GM12864 (cell line): ENCODE measurements at regions not wholly inside any gene's neighbourhood (a gene's known extent, or its start where the extent isn't known, plus 50 kb on each side); places are given as distances from the start of the nearest gene placed in this dataset.

Experiments used
- DNase-seq: peaks from one replicate; pipeline ENCODE4 v3.0.0-alpha.2; 2011; ENCODE audit warnings: low read depth
- H3K4me3 ChIP-seq: 2 replicates; pipeline ENCODE4 v1.5.1; 2011; ENCODE audit warnings: mild to moderate bottlenecking, low read depth, low read length, control low read depth
- TF ChIP-seq, protein P1 (sequence below): IDR thresholded peaks from 2 replicates; pipeline ENCODE4 v1.5.1; 2011; ENCODE audit warnings: low read depth, mild to moderate bottlenecking, moderate library complexity, low read length, control low read depth, inconsistent platforms; ENCODE audit errors: missing control alignments

GRCh38 chr4:181948839-181949382 lies 294.3 kb upstream of the TENM3 start:
- TF ChIP-seq, protein P1, sequence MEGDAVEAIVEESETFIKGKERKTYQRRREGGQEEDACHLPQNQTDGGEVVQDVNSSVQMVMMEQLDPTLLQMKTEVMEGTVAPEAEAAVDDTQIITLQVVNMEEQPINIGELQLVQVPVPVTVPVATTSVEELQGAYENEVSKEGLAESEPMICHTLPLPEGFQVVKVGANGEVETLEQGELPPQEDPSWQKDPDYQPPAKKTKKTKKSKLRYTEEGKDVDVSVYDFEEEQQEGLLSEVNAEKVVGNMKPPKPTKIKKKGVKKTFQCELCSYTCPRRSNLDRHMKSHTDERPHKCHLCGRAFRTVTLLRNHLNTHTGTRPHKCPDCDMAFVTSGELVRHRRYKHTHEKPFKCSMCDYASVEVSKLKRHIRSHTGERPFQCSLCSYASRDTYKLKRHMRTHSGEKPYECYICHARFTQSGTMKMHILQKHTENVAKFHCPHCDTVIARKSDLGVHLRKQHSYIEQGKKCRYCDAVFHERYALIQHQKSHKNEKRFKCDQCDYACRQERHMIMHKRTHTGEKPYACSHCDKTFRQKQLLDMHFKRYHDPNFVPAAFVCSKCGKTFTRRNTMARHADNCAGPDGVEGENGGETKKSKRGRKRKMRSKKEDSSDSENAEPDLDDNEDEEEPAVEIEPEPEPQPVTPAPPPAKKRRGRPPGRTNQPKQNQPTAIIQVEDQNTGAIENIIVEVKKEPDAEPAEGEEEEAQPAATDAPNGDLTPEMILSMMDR = no peak
- H3K4me3 ChIP-seq = no peak overlapping the region
- no peak for DNase-seq

DNA sequence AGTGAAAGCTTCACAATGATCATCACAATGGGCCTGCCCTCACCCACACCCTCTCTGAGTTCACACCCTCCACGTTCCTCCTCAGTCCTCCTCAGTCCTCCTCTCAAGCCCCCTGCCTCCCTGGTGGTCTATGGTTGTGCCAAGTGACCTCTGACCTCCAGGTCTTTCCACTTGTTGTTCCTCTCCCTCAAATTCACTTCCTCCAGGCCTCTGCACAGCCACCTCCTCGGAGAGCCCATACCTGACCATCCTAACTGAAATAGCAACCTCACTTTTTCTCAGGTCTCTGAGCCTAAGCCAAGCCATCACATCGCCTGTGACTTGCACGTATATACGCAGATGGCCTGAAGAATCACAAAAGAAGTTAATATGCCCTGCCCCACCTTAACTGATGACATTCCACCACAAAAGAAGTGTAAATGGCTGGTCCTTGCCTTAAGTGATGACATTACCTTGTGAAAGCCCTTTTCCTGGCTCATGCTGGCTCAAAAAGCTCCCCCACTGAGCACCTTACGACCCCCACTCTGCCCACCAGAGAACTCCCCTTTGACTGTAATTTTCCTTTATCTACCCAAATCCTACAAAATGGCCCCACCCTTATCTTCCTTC lies 293.4 kb upstream of the TENM3 start:
- TF ChIP-seq, protein P1 = no peak
- no peak for DNase-seq
- no peak overlapping the region for H3K4me3 ChIP-seq

DNA sequence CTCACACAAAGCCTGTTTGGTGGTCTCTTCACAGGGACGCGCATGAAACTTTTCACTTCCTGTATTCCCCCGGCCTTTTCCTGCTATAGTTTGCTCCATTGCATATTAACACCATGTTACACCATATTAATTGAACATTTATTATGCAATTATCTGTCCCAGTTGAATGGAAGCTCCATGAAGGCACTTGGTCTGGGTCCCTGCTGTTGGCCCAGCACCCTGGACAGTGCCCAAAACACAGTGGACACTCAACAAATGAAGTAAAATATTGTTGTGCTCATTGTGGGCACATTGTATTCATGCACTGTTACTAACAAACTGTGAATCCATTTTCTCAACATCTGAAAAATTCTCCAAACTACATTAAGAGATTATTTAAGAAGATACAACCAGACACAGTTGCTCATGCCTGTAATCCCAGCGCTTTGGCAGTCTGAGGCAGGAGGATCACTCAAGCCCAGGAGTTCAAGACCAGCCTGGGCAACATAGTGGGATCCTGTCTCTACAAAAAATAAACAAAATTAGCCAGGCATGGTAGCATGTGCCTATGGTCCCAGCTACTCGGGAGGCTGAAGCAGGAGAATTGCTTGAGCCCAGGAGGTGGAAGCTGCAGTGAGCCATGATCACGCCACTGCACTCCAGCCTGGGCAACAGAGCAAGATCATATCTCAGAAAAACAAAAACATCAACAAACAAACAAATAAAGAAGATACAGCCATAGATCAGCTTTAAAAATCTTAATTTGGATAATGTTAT lies 292.7 kb upstream of the TENM3 start:
- no peak overlapping the region for H3K4me3 ChIP-seq
- DNase-seq = no peak
- TF ChIP-seq, protein P1 = no peak

DNA sequence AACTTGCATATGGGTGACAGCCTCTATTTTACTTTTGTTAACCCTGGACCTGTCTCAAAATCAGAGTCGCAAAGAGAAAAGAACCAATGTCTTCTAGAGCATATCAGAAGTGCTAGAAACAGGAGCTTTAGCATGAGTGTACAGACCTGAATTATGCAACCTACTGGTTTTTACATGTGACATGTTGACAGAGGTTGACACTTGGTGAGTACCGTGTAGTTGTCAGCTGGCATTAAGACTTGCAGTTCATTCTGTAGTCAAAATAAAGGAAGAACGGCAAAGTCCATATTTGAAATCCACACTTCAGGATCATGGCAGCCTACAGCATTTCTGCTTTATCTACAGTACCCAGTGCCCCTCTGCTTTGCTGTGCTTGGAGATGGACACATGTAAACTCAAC lies 291.9 kb upstream of the TENM3 start:
- TF ChIP-seq, protein P1 = no peak
- no peak overlapping the region for H3K4me3 ChIP-seq
- DNase-seq = no peak

DNA sequence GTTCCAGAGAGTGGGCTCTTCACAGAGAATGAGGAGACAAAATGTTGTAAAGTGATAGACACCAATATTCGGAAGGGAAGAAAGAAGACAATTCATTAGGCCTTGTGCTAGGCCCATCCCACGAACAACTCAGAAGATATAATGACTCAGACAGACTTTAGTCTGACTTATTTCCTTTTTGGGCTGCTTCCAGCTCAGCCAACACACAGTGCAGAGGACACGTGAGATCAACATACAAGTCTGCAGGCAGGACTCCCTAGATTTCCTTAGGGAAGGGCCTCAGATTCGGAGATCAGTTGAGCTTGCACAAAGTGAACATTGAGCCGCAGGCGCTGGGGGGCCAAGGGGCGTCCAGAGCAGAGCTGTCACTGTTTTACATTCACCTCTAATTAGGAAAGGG lies 290.7 kb upstream of the TENM3 start:
- TF ChIP-seq, protein P1 = no peak
- no peak for DNase-seq
- H3K4me3 ChIP-seq = no peak overlapping the region

DNA sequence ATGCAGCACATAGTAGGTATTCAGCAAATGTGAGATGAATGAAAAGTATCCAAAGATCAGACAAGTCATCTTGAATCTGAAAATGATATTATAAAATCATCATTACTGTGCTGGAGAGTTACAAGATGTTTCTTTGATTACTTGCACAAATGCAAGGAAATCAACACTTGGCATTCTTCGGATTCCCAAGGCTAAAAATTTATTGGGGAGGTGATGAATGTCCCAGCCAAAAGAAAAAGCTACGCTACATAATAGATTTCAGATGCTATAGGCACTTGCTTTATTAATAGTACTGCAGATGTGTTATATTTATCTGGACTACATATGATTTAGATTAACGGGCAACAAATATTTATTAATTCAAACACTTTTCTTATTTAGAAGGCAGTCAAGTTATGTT lies 286.7 kb upstream of the TENM3 start:
- DNase-seq = no peak
- no peak overlapping the region for H3K4me3 ChIP-seq
- TF ChIP-seq, protein P1 = no peak

- TF ChIP-seq, protein P1 = no peak
- DNase-seq = no peak
- H3K4me3 ChIP-seq = no peak overlapping the region
Measured at GRCh38 chr4:181957088-181957487, 286.1 kb upstream of the TENM3 start.
